ENCODE measurements at regions not wholly inside any gene's neighbourhood (a gene's known extent, or its start where the extent isn't known, plus 50 kb on each side); places are given as distances from the start of the nearest gene placed in this dataset.

DNA sequence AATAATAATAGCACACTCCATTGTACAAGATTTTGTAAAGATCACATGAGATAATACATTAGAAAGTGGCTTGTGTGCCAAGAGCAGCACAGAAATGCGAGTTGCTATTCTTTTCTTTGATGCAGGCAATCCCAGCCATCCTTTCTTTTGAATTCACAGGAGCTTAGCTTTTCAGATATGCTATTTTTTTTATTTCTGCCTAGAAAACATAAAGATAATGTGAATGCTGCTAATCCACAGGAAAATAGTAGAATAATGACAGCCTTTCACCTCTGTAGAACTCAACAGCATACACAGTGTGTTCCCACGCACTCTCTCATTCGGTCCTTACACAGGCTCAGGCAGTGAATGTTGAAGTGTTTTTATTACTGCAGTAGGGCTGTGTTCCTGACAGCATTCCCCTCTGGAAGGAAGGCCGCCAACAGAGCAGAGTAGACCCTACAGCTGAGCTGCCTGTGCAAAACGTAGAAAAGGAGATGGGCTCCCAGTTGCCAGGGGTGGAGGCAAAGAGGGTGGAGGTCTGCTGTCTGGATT, 138.8 kb upstream of the TAPT1 start:
- Histone ChIP-seq H3K4me3 (replicated peaks; ENCODE audit: low read depth, low read length) (no peak overlapping the region), H3K27me3 (replicated peaks; ENCODE audit: control insufficient read depth, insufficient read depth, low read length) (no peaks in the 10 kb centered on the region), H3K36me3 (ENCODE audit: control insufficient read depth, insufficient read depth, low read length) (no peaks in the 10 kb centered on the region)
- TF ChIP-seq, protein P1, sequence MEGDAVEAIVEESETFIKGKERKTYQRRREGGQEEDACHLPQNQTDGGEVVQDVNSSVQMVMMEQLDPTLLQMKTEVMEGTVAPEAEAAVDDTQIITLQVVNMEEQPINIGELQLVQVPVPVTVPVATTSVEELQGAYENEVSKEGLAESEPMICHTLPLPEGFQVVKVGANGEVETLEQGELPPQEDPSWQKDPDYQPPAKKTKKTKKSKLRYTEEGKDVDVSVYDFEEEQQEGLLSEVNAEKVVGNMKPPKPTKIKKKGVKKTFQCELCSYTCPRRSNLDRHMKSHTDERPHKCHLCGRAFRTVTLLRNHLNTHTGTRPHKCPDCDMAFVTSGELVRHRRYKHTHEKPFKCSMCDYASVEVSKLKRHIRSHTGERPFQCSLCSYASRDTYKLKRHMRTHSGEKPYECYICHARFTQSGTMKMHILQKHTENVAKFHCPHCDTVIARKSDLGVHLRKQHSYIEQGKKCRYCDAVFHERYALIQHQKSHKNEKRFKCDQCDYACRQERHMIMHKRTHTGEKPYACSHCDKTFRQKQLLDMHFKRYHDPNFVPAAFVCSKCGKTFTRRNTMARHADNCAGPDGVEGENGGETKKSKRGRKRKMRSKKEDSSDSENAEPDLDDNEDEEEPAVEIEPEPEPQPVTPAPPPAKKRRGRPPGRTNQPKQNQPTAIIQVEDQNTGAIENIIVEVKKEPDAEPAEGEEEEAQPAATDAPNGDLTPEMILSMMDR (IDR thresholded peaks at IDR 0.05; ENCODE audit: insufficient read depth, low read length, poor library complexity, severe bottlenecking) = no peak
- DNase-seq (ENCODE audit: extremely low read depth, insufficient read length) = no peak

DNA sequence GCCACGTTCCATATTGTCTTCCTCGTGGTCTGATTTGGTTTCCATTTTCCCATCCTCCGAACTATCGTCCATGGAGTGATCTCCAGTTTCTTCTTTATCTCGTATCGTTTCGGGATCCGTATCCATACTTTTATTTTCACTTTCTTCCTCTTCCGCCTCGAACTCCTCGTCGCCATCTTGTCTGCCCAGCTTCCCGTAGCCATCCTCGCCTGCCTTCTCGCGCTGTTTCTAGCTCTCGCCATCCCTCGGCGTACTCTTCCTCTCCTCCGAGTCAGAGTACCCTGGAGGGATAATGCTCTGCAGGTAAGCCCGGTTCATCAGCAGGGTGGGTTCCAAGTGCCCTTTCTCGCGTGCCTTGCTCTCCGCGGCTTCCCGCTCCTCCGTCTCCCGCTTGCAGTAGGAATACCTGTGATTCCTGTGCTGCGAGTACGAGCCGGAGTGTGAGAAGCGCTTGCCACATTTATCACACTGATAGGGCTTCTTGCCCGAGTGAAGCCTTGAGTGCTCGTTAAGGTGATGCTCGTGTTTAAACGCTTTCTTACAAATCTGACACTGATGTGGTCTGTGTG, 134.5 kb upstream of the TAPT1 start:
- TF ChIP-seq, protein P1 (IDR thresholded peaks at IDR 0.05; ENCODE audit: insufficient read depth, low read length, poor library complexity, severe bottlenecking) = no peak
- no peak for DNase-seq (ENCODE audit: extremely low read depth, insufficient read length)

DNA sequence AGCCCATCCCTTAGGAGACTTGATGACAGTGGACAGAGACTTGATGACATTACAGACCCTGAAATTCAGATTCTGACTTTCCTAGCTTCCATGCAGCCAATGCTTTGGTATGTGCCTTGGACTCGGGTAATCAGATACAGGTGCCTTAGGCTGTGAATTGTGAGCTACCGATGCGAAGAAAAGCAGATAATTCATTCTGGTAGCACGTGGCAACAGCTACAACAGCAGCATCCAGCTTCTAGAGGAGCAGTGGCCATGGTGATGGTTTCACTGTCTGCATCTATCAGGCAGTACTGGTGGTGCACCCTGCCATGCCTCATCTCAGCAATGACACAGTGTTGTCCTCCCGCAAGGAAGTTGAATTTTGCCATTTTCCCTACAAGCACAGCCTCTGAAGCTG, 126.9 kb upstream of the TAPT1 start:
- Histone ChIP-seq H3K27me3 (replicated peaks; ENCODE audit: control insufficient read depth, insufficient read depth, low read length) (no peaks in the 10 kb centered on the region), H3K4me3 (replicated peaks; ENCODE audit: low read depth, low read length) (no peak overlapping the region), H3K36me3 (ENCODE audit: control insufficient read depth, insufficient read depth, low read length) (no peaks in the 10 kb centered on the region)
- no peak for DNase-seq (ENCODE audit: extremely low read depth, insufficient read length)
- TF ChIP-seq, protein P1 (IDR thresholded peaks at IDR 0.05; ENCODE audit: insufficient read depth, low read length, poor library complexity, severe bottlenecking) = no peak

More for the DNA sequence above, 134.5 kb upstream of the TAPT1 start:
- Histone ChIP-seq H3K4me3 (replicated peaks; ENCODE audit: low read depth, low read length) (no peak overlapping the region), H3K27me3 (replicated peaks; ENCODE audit: control insufficient read depth, insufficient read depth, low read length) (no peaks in the 10 kb centered on the region), H3K36me3 (ENCODE audit: control insufficient read depth, insufficient read depth, low read length) (no peaks in the 10 kb centered on the region)

DNA sequence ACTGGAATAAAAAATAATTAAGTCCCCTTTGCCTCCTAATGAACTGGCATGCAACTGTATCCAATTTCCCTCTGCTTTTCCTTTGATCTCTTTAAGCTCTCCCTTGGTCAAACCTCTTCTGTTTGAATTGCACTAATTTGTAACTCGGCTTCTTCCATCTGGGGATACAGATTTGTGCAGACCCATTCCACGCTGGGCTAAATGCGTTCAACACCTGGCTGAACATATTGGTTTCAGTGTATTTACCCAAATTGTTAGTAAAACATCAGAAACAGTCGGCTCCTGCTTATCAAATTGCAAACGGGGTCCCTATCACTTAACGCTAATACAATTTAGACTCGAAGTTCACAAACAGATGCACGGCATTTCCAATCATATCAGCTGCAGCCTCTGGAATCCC, 124.9 kb upstream of the TAPT1 start:
- no peaks in the 10 kb centered on the region; the same call in 1 of the 2 replicates for H3K27me3 ChIP-seq (replicated peaks; ENCODE audit: control insufficient read depth, insufficient read depth, low read length)
- DNase-seq (ENCODE audit: extremely low read depth, insufficient read length) = no peak
- no peaks in the 10 kb centered on the region for H3K36me3 ChIP-seq (ENCODE audit: control insufficient read depth, insufficient read depth, low read length)
- TF ChIP-seq, protein P1 (IDR thresholded peaks at IDR 0.05; ENCODE audit: insufficient read depth, low read length, poor library complexity, severe bottlenecking) = no peak
- H3K4me3 ChIP-seq (replicated peaks; ENCODE audit: low read depth, low read length) = no peak overlapping the region

DNA sequence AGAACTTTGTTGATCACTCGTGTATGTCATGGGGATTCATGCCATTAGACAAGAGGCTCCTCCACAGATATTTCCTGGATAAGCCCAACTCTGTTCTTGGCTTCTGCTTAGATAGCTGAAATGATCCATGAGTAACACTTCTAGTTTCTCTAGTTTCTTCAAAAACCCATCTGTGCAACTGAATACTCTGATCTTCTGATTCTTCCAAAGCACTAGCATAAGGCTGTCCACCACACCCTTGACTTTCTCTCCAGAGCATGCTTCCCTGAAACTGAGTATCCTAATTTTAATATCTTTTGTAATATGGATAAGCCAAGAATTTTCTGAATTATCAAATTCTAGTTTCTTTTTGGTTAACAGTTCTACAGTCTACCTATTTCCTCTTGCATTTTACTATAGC, 118.6 kb upstream of the TAPT1 start:
- DNase-seq (ENCODE audit: extremely low read depth, insufficient read length) = no peak
- Histone ChIP-seq H3K27me3 (replicated peaks; ENCODE audit: control insufficient read depth, insufficient read depth, low read length) (no peaks in the 10 kb centered on the region; the same call in 1 of the 2 replicates), H3K4me3 (replicated peaks; ENCODE audit: low read depth, low read length) (no peak overlapping the region), H3K36me3 (ENCODE audit: control insufficient read depth, insufficient read depth, low read length) (no peaks in the 10 kb centered on the region)
- TF ChIP-seq, protein P1 (IDR thresholded peaks at IDR 0.05; ENCODE audit: insufficient read depth, low read length, poor library complexity, severe bottlenecking) = no peak
